Mesothelial cell of epicardium (in vitro differentiated cells): ENCODE measurements at regions not wholly inside any gene's neighbourhood (a gene's known extent, or its start where the extent isn't known, plus 50 kb on each side); places are given as distances from the start of the nearest gene placed in this dataset.

Source experiments
- DNase-seq, 2 experiments: peaks; one replicate each; pipeline ENCODE4 v3.0.0; 2021; ENCODE audit warnings: low spot score in 2 of 2; ENCODE audit not compliant: unreplicated experiment in 2 of 2
- H3K27ac Mint-ChIP-seq: 2 replicates; pipeline ENCODE4 v1.8.0; 2021; ENCODE audit warnings: mixed read lengths
- H3K27me3 Mint-ChIP-seq: 2 replicates; pipeline ENCODE4 v1.8.0; 2021; ENCODE audit warnings: low read depth, mixed read lengths
- H3K36me3 Mint-ChIP-seq: 2 replicates; pipeline ENCODE4 v1.8.0; 2021; ENCODE audit warnings: mixed read lengths
- H3K4me1 Mint-ChIP-seq: 2 replicates; pipeline ENCODE4 v1.8.0; 2021; ENCODE audit warnings: mixed read lengths
- H3K4me3 Mint-ChIP-seq: 2 replicates; pipeline ENCODE4 v1.8.0; 2021; ENCODE audit warnings: mild to moderate bottlenecking, moderate library complexity, mixed read lengths
- H3K9me3 Mint-ChIP-seq: 2 replicates; pipeline ENCODE4 v1.8.0; 2021; ENCODE audit warnings: mixed read lengths
- TF ChIP-seq, protein P1 (sequence below): fragments of 200-600 bp; sonication (generic); IDR thresholded peaks from one replicate; pipeline ENCODE4 v1.5.0; 2021; ENCODE audit warnings: antibody characterized with exemption; ENCODE audit not compliant: unreplicated experiment

- H3K9me3 Mint-ChIP-seq, result peaks cover 12% of the 10 kb centered on the region
- peak overlapping the region; percentile 42 for H3K27ac Mint-ChIP-seq
- H3K36me3 Mint-ChIP-seq, result no peaks in the 10 kb centered on the region
- H3K4me1 Mint-ChIP-seq, result peaks cover 5% of the 10 kb centered on the region
- TF ChIP-seq, protein P1, sequence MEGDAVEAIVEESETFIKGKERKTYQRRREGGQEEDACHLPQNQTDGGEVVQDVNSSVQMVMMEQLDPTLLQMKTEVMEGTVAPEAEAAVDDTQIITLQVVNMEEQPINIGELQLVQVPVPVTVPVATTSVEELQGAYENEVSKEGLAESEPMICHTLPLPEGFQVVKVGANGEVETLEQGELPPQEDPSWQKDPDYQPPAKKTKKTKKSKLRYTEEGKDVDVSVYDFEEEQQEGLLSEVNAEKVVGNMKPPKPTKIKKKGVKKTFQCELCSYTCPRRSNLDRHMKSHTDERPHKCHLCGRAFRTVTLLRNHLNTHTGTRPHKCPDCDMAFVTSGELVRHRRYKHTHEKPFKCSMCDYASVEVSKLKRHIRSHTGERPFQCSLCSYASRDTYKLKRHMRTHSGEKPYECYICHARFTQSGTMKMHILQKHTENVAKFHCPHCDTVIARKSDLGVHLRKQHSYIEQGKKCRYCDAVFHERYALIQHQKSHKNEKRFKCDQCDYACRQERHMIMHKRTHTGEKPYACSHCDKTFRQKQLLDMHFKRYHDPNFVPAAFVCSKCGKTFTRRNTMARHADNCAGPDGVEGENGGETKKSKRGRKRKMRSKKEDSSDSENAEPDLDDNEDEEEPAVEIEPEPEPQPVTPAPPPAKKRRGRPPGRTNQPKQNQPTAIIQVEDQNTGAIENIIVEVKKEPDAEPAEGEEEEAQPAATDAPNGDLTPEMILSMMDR, result no peak
- DNase-seq, result no peak
- H3K27me3 Mint-ChIP-seq, result no peaks in the 10 kb centered on the region
- H3K4me3 Mint-ChIP-seq, result no peak overlapping the region
These were observed 1849.2 kb downstream of the STIM2 start for GRCh38 chr4:28709891-28710290.

DNA sequence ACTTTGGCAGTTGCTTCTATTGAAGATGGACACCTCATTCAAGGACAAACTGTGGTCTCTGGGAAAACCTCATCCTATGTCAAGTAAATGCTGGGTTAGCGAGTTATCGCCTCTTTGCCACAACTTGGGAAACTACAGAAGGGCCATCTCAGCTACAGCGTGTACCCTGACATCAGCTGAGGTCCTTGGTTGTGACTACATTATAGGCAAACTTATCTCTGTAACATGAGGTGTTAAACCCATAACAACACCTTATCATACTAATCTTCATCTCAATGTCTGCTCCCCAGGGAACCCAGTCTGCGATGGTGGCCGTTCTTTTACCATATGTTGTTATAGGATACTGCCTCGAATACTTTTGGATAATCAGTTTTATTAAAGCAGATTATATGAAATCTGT lies 1862.7 kb downstream of the STIM2 start:
- Mint-ChIP-seq H3K27me3 (no peaks in the 10 kb centered on the region), H3K4me3 (no peak overlapping the region), H3K27ac (no peak overlapping the region), H3K9me3 (peaks cover 21% of the 10 kb centered on the region), H3K4me1 (peaks cover 6% of the 10 kb centered on the region), H3K36me3 (no peaks in the 10 kb centered on the region)
- DNase-seq, result no peak
- TF ChIP-seq, protein P1, result no peak

DNA sequence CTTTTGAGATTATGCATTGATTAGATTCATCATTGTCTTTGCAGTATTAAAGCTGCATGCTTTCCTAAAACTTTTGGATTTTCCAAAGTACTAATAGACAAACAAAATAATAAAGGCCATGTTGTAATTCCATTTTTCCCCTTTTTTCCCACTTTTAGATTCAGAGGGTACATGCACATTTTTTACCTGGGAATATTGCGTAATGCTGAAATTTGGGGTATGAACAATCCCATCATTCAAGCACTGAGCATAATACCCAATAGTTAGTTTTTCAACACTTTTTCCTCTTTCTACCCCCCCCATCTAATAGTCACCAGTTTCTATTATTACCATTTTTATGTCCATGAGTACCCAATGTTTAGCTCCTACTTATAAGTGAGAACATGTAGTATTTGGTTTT lies 1863.6 kb downstream of the STIM2 start:
- TF ChIP-seq, protein P1, result no peak
- Mint-ChIP-seq H3K4me3 (no peak overlapping the region), H3K27ac (no peak overlapping the region), H3K9me3 (peaks cover 21% of the 10 kb centered on the region), H3K4me1 (peaks cover 6% of the 10 kb centered on the region), H3K36me3 (no peaks in the 10 kb centered on the region), H3K27me3 (no peaks in the 10 kb centered on the region)
- no peak for DNase-seq

GRCh38 chr4:28730304-28730703 lies 1869.7 kb downstream of the STIM2 start:
- H3K4me3 Mint-ChIP-seq, result no peak overlapping the region
- H3K4me1 Mint-ChIP-seq, result no peaks in the 10 kb centered on the region
- no peak overlapping the region for H3K27ac Mint-ChIP-seq
- no peaks in the 10 kb centered on the region for H3K36me3 Mint-ChIP-seq
- TF ChIP-seq, protein P1, result no peak
- DNase-seq, result no peak
- peaks cover 25% of the 10 kb centered on the region for H3K9me3 Mint-ChIP-seq
- no peaks in the 10 kb centered on the region for H3K27me3 Mint-ChIP-seq

DNA sequence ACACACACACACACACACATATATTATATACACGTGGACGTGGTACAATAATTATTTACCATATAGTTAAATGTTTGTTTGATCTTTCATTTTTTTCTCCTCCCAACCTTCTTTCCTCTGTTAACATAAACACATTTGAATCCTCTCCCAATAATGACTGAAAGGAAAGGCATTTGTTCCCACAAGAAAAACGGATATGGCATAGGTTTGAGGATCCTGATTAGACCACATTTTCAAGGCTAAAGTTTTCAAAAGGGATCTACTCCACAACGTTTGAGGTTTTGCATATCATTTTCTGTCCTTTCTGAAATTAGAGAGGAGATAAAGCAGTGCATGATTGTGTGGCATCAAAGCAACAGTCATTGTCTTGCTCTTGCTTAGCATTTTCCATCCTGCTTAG lies 1883.4 kb downstream of the STIM2 start:
- Mint-ChIP-seq H3K4me1 (peaks cover 2% of the 10 kb centered on the region), H3K36me3 (no peaks in the 10 kb centered on the region), H3K9me3 (no peaks in the 10 kb centered on the region), H3K4me3 (no peak overlapping the region), H3K27me3 (no peaks in the 10 kb centered on the region), H3K27ac (no peak overlapping the region)
- TF ChIP-seq, protein P1, result no peak
- no peak for DNase-seq

GRCh38 chr4:28754376-28754775 lies 1893.7 kb downstream of the STIM2 start:
- H3K27me3 Mint-ChIP-seq, result no peaks in the 10 kb centered on the region
- no peaks in the 10 kb centered on the region for H3K9me3 Mint-ChIP-seq
- H3K4me3 Mint-ChIP-seq, result no peak overlapping the region
- H3K27ac Mint-ChIP-seq, result no peak overlapping the region
- H3K36me3 Mint-ChIP-seq, result no peaks in the 10 kb centered on the region
- DNase-seq, result no peak
- H3K4me1 Mint-ChIP-seq, result peaks cover 3% of the 10 kb centered on the region
- TF ChIP-seq, protein P1, result no peak
